NAMALWA (cell line): ENCODE measurements at regions not wholly inside any gene's neighbourhood (a gene's known extent, or its start where the extent isn't known, plus 50 kb on each side); places are given as distances from the start of the nearest gene placed in this dataset.
A peak's percentile ranks its signal among the peaks of the same experiment; 100 is the strongest.

Source experiments
- DNase-seq: peaks from one replicate; pipeline ENCODE4 v3.0.0-alpha.2; 2015; ENCODE audit warnings: low spot score

- no peak for DNase-seq
These were observed 469.7 kb downstream of the PRELID2 start for GRCh38 chr5:145365464-145365863.

- no peak for DNase-seq
These were observed 472.9 kb downstream of the PRELID2 start for GRCh38 chr5:145362266-145362665.

GRCh38 chr5:145360936-145361335 is 474.2 kb downstream of the PRELID2 start:
- DNase-seq, result no peak

DNA sequence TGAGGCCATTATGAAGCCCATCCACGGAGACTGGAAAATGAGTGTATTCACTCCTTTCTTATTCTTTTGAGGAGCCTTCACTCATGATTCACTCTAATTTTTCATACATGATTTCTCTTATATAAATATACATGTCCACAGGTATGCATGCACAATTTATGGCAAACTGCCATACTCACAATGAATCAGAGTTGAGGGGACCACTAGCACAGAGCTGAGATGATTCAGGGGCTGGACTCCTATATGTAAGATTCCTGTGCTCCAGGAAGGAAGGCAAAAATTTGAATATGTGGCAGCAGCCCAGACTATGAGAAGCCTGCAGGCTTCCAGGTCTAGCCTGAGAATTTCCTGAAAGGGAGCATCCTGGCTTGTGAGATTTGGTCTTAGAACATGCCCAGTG is 484.6 kb downstream of the PRELID2 start:
- DNase-seq, result no peak

- DNase-seq, result peak; percentile 24
These were observed 488.0 kb downstream of the PRELID2 start for GRCh38 chr5:145347026-145347616.

DNA sequence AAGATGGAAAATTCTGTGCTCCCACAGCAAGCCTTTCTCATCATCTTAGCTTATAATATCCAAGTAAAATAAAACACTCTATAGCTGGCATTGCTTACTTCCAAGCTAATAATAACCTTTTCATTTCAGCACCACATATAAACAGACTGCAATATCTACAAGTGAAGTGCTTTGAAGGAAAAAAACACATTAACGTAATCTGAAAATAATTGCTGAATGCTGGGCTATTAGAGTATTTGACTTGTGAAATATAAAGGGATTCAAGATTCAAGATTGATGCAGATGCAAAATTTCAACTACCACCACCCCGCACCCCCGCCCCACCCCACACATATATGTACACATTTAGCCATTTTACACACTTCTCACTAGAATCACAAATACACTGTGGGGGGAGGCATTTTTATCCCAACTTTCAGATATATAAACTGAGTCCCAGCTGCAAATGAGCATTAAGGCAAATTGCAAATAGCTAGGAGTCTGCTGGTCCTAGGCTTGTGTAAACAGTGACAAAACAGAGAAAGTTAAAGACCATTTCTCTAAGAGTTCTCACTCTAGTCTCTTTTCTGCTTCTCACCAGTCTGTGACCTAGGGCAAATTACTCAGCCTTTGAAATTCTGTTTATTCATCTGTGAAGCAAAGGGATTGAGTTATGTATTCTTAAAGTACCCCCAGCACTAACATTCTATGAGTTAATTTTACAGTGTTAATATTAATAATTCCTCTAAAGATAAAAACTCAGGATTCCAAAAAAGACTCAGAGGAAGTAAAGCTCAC is 489.4 kb downstream of the PRELID2 start:
- no peak for DNase-seq

GRCh38 chr5:145341842-145342241 is 493.3 kb downstream of the PRELID2 start:
- no peak for DNase-seq

GRCh38 chr5:145340099-145340498 is 495.0 kb downstream of the PRELID2 start:
- DNase-seq, result no peak

- DNase-seq, result no peak
These were observed 510.2 kb downstream of the PRELID2 start for GRCh38 chr5:145324767-145325479.

DNA sequence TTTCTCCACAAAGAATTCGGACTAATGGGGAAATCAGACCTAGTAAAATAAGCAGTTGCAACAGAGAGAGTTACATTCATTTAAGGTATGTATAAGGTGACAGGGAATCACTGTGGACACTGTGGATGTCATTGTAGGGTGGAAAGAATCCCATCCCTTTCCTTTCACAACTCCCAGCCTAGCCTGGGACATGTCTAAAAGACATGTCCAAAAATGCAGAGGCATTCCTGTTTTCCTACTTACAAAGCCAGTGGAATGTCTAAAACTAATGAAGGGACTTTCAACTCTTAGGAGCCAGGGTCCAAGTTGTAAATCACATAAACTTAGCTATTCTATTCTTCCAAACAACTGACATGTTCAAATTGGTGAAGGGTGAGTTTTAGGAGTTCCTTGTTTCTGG is 511.0 kb downstream of the PRELID2 start:
- no peak for DNase-seq

DNA sequence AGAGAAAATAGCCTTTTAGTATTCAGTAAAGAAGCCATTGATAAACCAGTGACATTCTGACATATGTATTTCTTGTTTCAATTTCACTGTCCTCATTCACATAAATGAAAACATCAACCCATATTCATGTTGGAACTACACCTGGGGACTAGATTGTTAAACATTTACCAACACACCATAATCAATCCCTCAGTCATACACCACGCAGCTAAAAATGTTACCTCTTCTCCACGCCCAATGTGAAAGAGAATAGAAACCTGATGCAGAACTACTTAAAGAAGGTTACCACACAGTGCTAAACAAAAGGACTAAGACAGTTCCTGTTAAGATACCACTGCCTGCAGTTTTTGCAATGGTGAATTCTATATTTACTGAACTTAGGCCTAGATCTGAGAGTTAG is 518.9 kb downstream of the PRELID2 start:
- DNase-seq, result no peak

- no peak for DNase-seq
These were observed 527.2 kb downstream of the PRELID2 start for GRCh38 chr5:145307866-145308382.

GRCh38 chr5:145295236-145295835 is 539.8 kb downstream of the PRELID2 start:
- no peak for DNase-seq

DNA sequence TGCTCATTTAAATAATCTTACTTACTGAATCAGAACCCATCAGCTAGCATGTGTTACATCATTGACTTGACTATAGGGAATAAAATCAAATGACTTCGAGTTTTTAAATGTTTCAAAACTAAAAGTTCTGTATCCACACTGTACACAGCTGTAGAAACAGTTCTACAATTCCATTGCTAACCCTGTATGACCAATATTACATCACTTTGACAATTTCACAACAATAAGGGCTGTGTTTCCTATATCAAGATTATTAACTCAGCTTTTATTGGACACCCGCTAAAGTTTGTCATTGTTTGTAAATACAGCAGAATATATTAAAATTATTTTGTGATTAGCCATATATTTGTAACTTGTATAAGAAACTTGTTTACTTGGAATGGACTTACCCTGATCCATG is 540.8 kb downstream of the PRELID2 start:
- no peak for DNase-seq

GRCh38 chr5:145293716-145294115 is 541.4 kb downstream of the PRELID2 start:
- no peak for DNase-seq

- DNase-seq, result no peak
These were observed 542.9 kb downstream of the PRELID2 start for GRCh38 chr5:145292278-145292677.

- DNase-seq, result no peak
These were observed 551.9 kb downstream of the PRELID2 start for GRCh38 chr5:145283141-145283810.

GRCh38 chr5:145280806-145281205 is 554.3 kb downstream of the PRELID2 start:
- DNase-seq, result no peak

DNA sequence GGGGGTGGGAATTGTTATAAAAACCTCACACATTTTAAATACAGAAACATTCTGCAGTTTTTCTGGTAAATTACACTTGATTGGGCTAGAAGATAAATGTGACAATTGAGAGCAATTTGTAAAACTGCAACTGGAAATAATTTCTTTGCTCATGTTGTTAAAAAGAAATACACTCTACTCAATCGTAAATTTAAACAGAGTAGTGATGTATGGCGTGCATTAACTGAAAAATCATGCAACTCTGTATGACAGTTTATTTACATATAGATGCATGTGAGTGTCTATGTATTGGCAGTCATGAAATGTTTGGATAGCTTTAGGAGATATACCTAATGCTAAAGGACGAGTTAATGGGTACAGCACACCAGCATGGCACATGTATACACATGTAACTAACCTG is 554.9 kb downstream of the PRELID2 start:
- no peak for DNase-seq

- DNase-seq, result no peak
These were observed 574.5 kb downstream of the PRELID2 start for GRCh38 chr5:145260670-145261069.

- no peak for DNase-seq
These were observed 587.4 kb downstream of the PRELID2 start for GRCh38 chr5:145247745-145248040.
